GM18498 (cell line): ENCODE measurements at regions not wholly inside any gene's neighbourhood (a gene's known extent, or its start where the extent isn't known, plus 50 kb on each side); places are given as distances from the start of the nearest gene placed in this dataset.
"Not testable (repeated sequence)": the region's sequence is repeated elsewhere in the genome, so short reads cannot be mapped to it uniquely, and the experiment has no call there.

Experiments
- ATAC-seq: cut with Tn5 transposase; IDR thresholded peaks from one replicate; pipeline ENCODE4 v1.9.1; 2021; ENCODE audit warnings: mild to moderate bottlenecking, moderate library complexity; ENCODE audit not compliant: unreplicated experiment

- no peak for ATAC-seq
Observed at GRCh38 chr22:48761546-48761945, 1066.1 kb downstream of the BRD1 start.

- no peak for ATAC-seq
Observed at GRCh38 chr22:48760481-48761390, 1066.9 kb downstream of the BRD1 start.

GRCh38 chr22:48758881-48759875 lies 1068.5 kb downstream of the BRD1 start:
- no peak for ATAC-seq

GRCh38 chr22:48757985-48758561 lies 1069.6 kb downstream of the BRD1 start:
- no peak for ATAC-seq

GRCh38 chr22:48757581-48757980 lies 1070.1 kb downstream of the BRD1 start:
- no peak for ATAC-seq

- ATAC-seq: not testable (repeated sequence)
Observed at GRCh38 chr22:48757135-48757534, 1070.5 kb downstream of the BRD1 start.

GRCh38 chr22:48756146-48757111 lies 1071.2 kb downstream of the BRD1 start:
- ATAC-seq: no peak

- no peak for ATAC-seq
Observed at GRCh38 chr22:48755059-48755949, 1072.4 kb downstream of the BRD1 start.

GRCh38 chr22:48754611-48755058 lies 1073.0 kb downstream of the BRD1 start:
- no peak for ATAC-seq

- no peak for ATAC-seq
Observed at GRCh38 chr22:48753752-48754517, 1073.7 kb downstream of the BRD1 start.

- ATAC-seq: no peak
Observed at GRCh38 chr22:48753381-48753730, 1074.3 kb downstream of the BRD1 start.

- no peak for ATAC-seq
Observed at GRCh38 chr22:48752451-48753380, 1075.0 kb downstream of the BRD1 start.

GRCh38 chr22:48751539-48752437 lies 1075.9 kb downstream of the BRD1 start:
- ATAC-seq: no peak

GRCh38 chr22:48750826-48751440 lies 1076.7 kb downstream of the BRD1 start:
- no peak for ATAC-seq

GRCh38 chr22:48750282-48750681 lies 1077.4 kb downstream of the BRD1 start:
- no peak for ATAC-seq
